GM12865 (cell line): ENCODE measurements at regions not wholly inside any gene's neighbourhood (a gene's known extent, or its start where the extent isn't known, plus 50 kb on each side); places are given as distances from the start of the nearest gene placed in this dataset.

ENCODE experiments used
- DNase-seq: peaks from one replicate; pipeline ENCODE4 v3.0.0; 2010; ENCODE audit warnings: low read depth
- H3K4me3 ChIP-seq: 2 replicates; pipeline ENCODE4 v1.5.1; 2011; ENCODE audit warnings: mild to moderate bottlenecking, low read depth, low read length, control low read depth
- CTCF ChIP-seq: IDR thresholded peaks from 2 replicates; pipeline ENCODE4 v1.5.1; 2011; ENCODE audit warnings: low read length, control low read depth, low read depth, inconsistent platforms; ENCODE audit not compliant: insufficient read depth; ENCODE audit errors: missing control alignments

DNA sequence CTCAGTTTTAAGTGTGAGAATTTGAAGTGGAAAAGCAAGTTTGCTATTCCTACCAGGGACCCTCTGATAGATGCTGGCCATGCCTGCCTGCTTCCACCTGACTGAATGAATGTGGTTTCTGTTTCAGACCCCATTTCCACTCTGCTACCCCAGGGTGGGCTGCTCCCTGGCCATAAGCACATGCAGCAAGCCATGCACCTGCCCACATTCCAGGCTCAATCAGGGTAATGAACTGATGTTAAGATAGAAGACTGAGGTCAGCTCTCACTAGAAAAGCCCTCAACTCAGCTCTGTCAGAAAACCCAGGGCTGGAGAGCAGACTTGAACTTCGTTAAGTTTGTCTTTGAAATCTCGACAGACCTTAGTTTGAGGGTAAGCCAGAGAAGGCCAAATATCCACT, 333.9 kb downstream of the CYRIA start:
- TF ChIP-seq CTCF, result no peak
- H3K4me3 ChIP-seq, result no peak overlapping the region
- no peak for DNase-seq

DNA sequence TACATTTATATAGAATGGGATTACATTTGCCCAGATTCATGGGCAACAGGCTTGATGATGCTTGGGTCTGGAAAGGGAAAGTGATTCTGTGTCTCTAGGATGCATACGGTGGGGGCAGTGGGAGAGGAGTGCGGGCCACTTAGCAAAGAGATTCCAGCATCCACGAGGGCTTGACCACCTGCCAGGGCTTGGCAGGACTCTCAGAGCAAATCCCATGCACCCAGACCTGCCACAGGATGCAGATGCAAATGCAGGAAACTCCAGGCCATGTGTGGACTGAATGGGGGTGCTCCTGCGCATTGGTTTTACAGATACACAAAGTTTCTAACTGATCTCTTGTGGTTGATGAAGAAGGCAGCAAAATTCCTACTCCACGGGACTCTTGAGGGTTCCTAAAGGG, 334.7 kb downstream of the CYRIA start:
- H3K4me3 ChIP-seq, result no peak overlapping the region
- no peak for TF ChIP-seq CTCF
- DNase-seq, result no peak

GRCh38 chr2:16330571-16330970, 335.1 kb downstream of the CYRIA start:
- DNase-seq, result no peak
- no peak overlapping the region for H3K4me3 ChIP-seq
- no peak for TF ChIP-seq CTCF

DNA sequence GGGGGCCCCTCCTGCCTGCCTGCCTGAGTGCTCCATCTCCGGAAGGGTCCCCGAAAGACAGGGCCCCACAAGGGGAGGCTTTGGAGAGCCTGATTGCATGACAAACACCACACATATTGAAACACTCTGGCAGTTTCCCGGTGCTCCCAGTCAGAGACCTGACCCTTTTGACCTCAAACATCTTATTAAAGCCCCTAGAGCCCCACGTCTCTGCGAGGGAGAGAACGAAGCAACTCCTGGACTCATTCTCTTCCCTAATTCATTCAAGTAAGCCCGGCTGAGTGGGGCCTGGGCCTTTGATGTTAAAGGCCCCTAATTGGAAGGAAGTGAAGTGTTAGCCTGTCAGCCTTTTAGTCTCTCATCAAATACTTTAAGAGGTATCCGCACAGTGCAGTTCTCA, 335.6 kb downstream of the CYRIA start:
- no peak for TF ChIP-seq CTCF
- no peak for DNase-seq
- no peak overlapping the region for H3K4me3 ChIP-seq

- TF ChIP-seq CTCF, result no peak
- no peak for DNase-seq
These were observed 336.2 kb downstream of the CYRIA start for GRCh38 chr2:16329421-16329820.

GRCh38 chr2:16328521-16329190, 337.0 kb downstream of the CYRIA start:
- DNase-seq, result no peak
- TF ChIP-seq CTCF, result no peak
- no peak overlapping the region for H3K4me3 ChIP-seq

More at GRCh38 chr2:16329421-16329820, 336.2 kb downstream of the CYRIA start:
- H3K4me3 ChIP-seq, result no peak overlapping the region

- no peak for DNase-seq
- no peak for TF ChIP-seq CTCF
- H3K4me3 ChIP-seq, result no peak overlapping the region
These were observed 338.3 kb downstream of the CYRIA start for GRCh38 chr2:16327326-16327725.
